ENCODE measurements at regions not wholly inside any gene's neighbourhood (a gene's known extent, or its start where the extent isn't known, plus 50 kb on each side); places are given as distances from the start of the nearest gene placed in this dataset.

GRCh38 chr7:114302858-114303257, 111.8 kb upstream of the FOXP2 start:
- DNase-seq (ENCODE audit: low spot score) = no peak
- no peaks in the 10 kb centered on the region for H3K36me3 ChIP-seq
- WGBS = 84% methylated on average over 4 of the region's 4 CpGs
- H3K27me3 ChIP-seq (replicated peaks; ENCODE audit: insufficient read depth) = no peaks in the 10 kb centered on the region
- H3K4me3 ChIP-seq = no peak overlapping the region
- H3K27ac ChIP-seq = no peak overlapping the region
- H3K9me3 ChIP-seq = no peaks in the 10 kb centered on the region
- H3K4me1 ChIP-seq (replicated peaks) = no peaks in the 10 kb centered on the region
- TF ChIP-seq POLR2A (IDR thresholded peaks at IDR 0.05) (no peak), POLR2AphosphoS5 (IDR thresholded peaks at IDR 0.05) (no peak)
- TF ChIP-seq, protein P1, sequence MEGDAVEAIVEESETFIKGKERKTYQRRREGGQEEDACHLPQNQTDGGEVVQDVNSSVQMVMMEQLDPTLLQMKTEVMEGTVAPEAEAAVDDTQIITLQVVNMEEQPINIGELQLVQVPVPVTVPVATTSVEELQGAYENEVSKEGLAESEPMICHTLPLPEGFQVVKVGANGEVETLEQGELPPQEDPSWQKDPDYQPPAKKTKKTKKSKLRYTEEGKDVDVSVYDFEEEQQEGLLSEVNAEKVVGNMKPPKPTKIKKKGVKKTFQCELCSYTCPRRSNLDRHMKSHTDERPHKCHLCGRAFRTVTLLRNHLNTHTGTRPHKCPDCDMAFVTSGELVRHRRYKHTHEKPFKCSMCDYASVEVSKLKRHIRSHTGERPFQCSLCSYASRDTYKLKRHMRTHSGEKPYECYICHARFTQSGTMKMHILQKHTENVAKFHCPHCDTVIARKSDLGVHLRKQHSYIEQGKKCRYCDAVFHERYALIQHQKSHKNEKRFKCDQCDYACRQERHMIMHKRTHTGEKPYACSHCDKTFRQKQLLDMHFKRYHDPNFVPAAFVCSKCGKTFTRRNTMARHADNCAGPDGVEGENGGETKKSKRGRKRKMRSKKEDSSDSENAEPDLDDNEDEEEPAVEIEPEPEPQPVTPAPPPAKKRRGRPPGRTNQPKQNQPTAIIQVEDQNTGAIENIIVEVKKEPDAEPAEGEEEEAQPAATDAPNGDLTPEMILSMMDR (IDR thresholded peaks at IDR 0.05) = no peak
- intact Hi-C loops (cut with DNase I) = no loop called here

- H3K27ac ChIP-seq = no peak overlapping the region
- H3K9me3 ChIP-seq = no peaks in the 10 kb centered on the region
- 35% methylated on average over 4 of the region's 4 CpGs for WGBS
- intact Hi-C loops (cut with DNase I) = no loop called here
- H3K4me3 ChIP-seq = no peak overlapping the region
- no peaks in the 10 kb centered on the region for H3K36me3 ChIP-seq
- no peaks in the 10 kb centered on the region for H3K4me1 ChIP-seq (replicated peaks)
- DNase-seq (ENCODE audit: low spot score) = no peak
- TF ChIP-seq POLR2AphosphoS5 (IDR thresholded peaks at IDR 0.05) = no peak
- no peaks in the 10 kb centered on the region for H3K27me3 ChIP-seq (replicated peaks; ENCODE audit: insufficient read depth)
Measured at GRCh38 chr7:114298011-114298410, 116.6 kb upstream of the FOXP2 start.

DNA sequence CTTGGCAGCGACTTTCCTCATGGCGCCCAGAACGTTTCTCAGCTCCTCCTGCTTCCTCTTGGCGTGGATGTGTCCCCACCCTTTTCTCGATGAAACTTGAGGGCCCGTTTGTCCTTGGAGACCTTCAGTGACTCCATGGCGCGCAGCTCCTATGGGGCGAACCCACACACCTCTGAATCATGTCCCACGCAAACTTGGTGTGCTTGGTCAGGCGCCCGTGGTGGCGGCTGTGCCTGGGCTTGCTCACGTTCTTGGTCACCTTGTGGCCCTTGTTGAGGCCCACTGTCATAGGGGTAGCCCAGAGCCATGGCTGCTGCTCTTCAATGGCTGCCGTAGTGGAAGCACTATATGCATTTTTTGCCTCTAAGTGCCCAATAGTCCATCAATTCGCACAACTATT, 117.5 kb upstream of the FOXP2 start:
- no peaks in the 10 kb centered on the region for H3K36me3 ChIP-seq
- H3K27me3 ChIP-seq (replicated peaks; ENCODE audit: insufficient read depth) = no peaks in the 10 kb centered on the region
- WGBS = 94% methylated on average over 16 of the region's 16 CpGs
- no peak overlapping the region for H3K4me3 ChIP-seq
- H3K9me3 ChIP-seq = no peaks in the 10 kb centered on the region
- intact Hi-C loops (cut with DNase I) = no loop called here
- H3K4me1 ChIP-seq (replicated peaks) = no peaks in the 10 kb centered on the region
- TF ChIP-seq, protein P1 (IDR thresholded peaks at IDR 0.05) = no peak
- TF ChIP-seq POLR2A (IDR thresholded peaks at IDR 0.05) (no peak), POLR2AphosphoS5 (IDR thresholded peaks at IDR 0.05) (no peak)
- no peak for DNase-seq (ENCODE audit: low spot score)
- no peak overlapping the region for H3K27ac ChIP-seq

DNA sequence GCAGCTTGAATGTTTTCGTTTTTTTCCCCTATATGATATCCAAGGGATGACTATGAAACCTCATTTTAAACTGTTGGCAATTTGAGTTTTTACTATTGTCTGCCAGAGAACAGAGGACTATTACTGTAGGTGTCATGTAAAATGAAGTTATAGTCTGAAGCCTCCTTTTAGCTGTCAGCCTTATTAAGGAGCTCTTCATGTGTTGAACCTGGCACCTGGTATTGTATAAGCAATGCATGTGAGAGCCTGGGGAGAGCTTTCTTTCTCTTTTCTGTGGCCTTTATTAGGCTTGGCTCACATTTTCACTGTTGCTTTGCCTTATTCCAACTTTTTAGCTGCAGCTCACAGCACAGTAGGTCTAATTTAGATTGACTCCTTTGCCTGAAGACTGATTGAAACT, 119.1 kb upstream of the FOXP2 start:
- TF ChIP-seq POLR2A (IDR thresholded peaks at IDR 0.05) (no peak), POLR2AphosphoS5 (IDR thresholded peaks at IDR 0.05) (no peak)
- TF ChIP-seq, protein P1 (IDR thresholded peaks at IDR 0.05) = no peak
- Histone ChIP-seq H3K4me3 (no peak overlapping the region), H3K4me1 (replicated peaks) (no peaks in the 10 kb centered on the region), H3K27ac (no peak overlapping the region), H3K9me3 (no peaks in the 10 kb centered on the region), H3K36me3 (no peaks in the 10 kb centered on the region), H3K27me3 (replicated peaks; ENCODE audit: insufficient read depth) (no peaks in the 10 kb centered on the region)
- intact Hi-C loops (cut with DNase I) = no loop called here
- 62% methylated on average over 1 of the region's 1 CpG for WGBS
- no peak for DNase-seq (ENCODE audit: low spot score)

DNA sequence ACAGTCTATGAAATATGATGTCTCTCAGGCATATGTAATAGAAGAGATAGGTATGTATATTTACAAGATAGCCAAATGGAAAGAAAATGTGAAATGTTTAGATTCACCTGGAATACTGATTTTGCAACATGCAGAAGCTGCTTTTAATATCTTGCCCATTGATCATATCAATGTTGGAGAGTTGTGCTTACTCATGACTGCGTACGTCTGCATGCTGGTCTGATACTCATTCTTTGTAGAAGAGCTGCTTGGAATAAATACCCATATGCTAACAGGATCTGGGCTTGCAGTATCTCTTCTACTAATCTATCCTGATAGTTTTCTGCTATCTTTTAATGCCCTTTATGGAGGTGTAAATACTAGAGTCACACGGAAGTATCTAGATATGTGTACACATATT, 120.6 kb upstream of the FOXP2 start:
- WGBS = 76% methylated on average over 3 of the region's 3 CpGs
- Histone ChIP-seq H3K27me3 (replicated peaks; ENCODE audit: insufficient read depth) (no peaks in the 10 kb centered on the region), H3K36me3 (no peaks in the 10 kb centered on the region), H3K9me3 (no peaks in the 10 kb centered on the region), H3K27ac (no peak overlapping the region), H3K4me1 (replicated peaks) (no peaks in the 10 kb centered on the region), H3K4me3 (no peak overlapping the region)
- intact Hi-C loops (cut with DNase I) = no loop called here
- DNase-seq (ENCODE audit: low spot score) = no peak
- TF ChIP-seq POLR2AphosphoS5 (IDR thresholded peaks at IDR 0.05) = no peak
- no peak for TF ChIP-seq POLR2A (IDR thresholded peaks at IDR 0.05)
- TF ChIP-seq, protein P1 (IDR thresholded peaks at IDR 0.05) = no peak
